ENCODE measurements at regions not wholly inside any gene's neighbourhood (a gene's known extent, or its start where the extent isn't known, plus 50 kb on each side); places are given as distances from the start of the nearest gene placed in this dataset.

GRCh38 chrX:137945470-137945869, 379.5 kb downstream of the ZIC3 start:
- no peaks in the 10 kb centered on the region for H4K20me1 ChIP-seq (ENCODE audit: insufficient read depth)
- ChIA-PET RAD21 (ENCODE audit: low non-redundant PET in 1 of 2, low total read pairs in 2 of 2, uncharacterized antibody in 2 of 2, unreplicated experiment in 2 of 2) (no interaction called here), POLR2A (no interaction called here), CTCF (no interaction called here)
- ATAC-seq (no peak), DNase-seq (ENCODE audit: low read depth, low spot score) (no peak)
- H3K9ac ChIP-seq (ENCODE audit: low read length) = no peak overlapping the region
- H3K79me2 ChIP-seq (ENCODE audit: insufficient read depth, low read length) = no peaks in the 10 kb centered on the region
- no peaks in the 10 kb centered on the region for H3K9me2 ChIP-seq (ENCODE audit: insufficient read depth)
- BruUV-seq (replicated peaks) = no TSS peak
- intact Hi-C loops (cut with micrococcal nuclease) = no loop called here
- no peak overlapping the region for H3K27ac ChIP-seq (ENCODE audit: low read depth, low read length)
- H2AFZ ChIP-seq (ENCODE audit: low read depth, low read length, poor library complexity, severe bottlenecking) = no peak overlapping the region
- no peaks in the 10 kb centered on the region for H3K36me3 ChIP-seq (ENCODE audit: control insufficient read depth in 1 of 2, insufficient read depth in 2 of 2, low read length in 2 of 2)
- no peak for TF ChIP-seq SIN3A (IDR thresholded peaks at IDR 0.05; ENCODE audit: low read depth)
- TF ChIP-seq ZNF274 (IDR thresholded peaks at IDR 0.05; ENCODE audit: low read depth, low read length) = no peak
- TF ChIP-seq TCF7L2 (IDR thresholded peaks at IDR 0.05; ENCODE audit: borderline replicate concordance, extremely low read depth, insufficient read depth, insufficient read length) = no peak
- no peak for TF ChIP-seq SP1 (IDR thresholded peaks at IDR 0.05; ENCODE audit: low read depth)
- TF ChIP-seq EZH2phosphoT487 (IDR thresholded peaks at IDR 0.05; ENCODE audit: borderline replicate concordance) = no peak
- no peak for TF ChIP-seq CTCF (IDR thresholded peaks at IDR 0.05 in 2 of 3, conservative IDR thresholded peaks at IDR 0.05 in 1 of 3; ENCODE audit: borderline replicate concordance in 1 of 3, insufficient read depth in 1 of 3, low read depth in 2 of 3, low read length in 2 of 3)
- TF ChIP-seq MAX (IDR thresholded peaks at IDR 0.05) = no peak
- no peak for TF ChIP-seq POLR2AphosphoS5 (IDR thresholded peaks at IDR 0.05; ENCODE audit: low read depth, low read length)
- no peaks in the 10 kb centered on the region for H3K4me1 ChIP-seq (ENCODE audit: control insufficient read depth in 1 of 2, insufficient read depth in 2 of 2, low read length in 2 of 2)
- no peak overlapping the region for H3K4me3 ChIP-seq (replicated peaks in 1 of 2; ENCODE audit: low read depth in 1 of 2, low read length in 2 of 2)
- H3K9me3 ChIP-seq (ENCODE audit: control insufficient read depth in 1 of 2, insufficient read depth in 1 of 2, low read depth in 1 of 2, low read length in 2 of 2) = no peaks in the 10 kb centered on the region
- no peaks in the 10 kb centered on the region for H3K27me3 ChIP-seq (ENCODE audit: insufficient read depth, low read length)
- H3K4me2 ChIP-seq (ENCODE audit: low read length) = no peak overlapping the region

GRCh38 chrX:137969191-137969590, 403.3 kb downstream of the ZIC3 start:
- no TSS peak for BruUV-seq (replicated peaks)
- ChIA-PET RAD21 (ENCODE audit: low non-redundant PET in 1 of 2, low total read pairs in 2 of 2, uncharacterized antibody in 2 of 2, unreplicated experiment in 2 of 2) (no interaction called here), POLR2A (no interaction called here), CTCF (no interaction called here)
- H2AFZ ChIP-seq (ENCODE audit: low read depth, low read length, poor library complexity, severe bottlenecking) = no peak overlapping the region
- TF ChIP-seq RAD21 (IDR thresholded peaks at IDR 0.05; ENCODE audit: low read depth) = no peak
- H3K27ac ChIP-seq (ENCODE audit: low read depth, low read length) = no peak overlapping the region
- H3K36me3 ChIP-seq (ENCODE audit: control insufficient read depth in 1 of 2, insufficient read depth in 2 of 2, low read length in 2 of 2) = no peaks in the 10 kb centered on the region
- no peaks in the 10 kb centered on the region for H3K79me2 ChIP-seq (ENCODE audit: insufficient read depth, low read length)
- intact Hi-C loops (cut with micrococcal nuclease) = no loop called here
- H3K9ac ChIP-seq (ENCODE audit: low read length) = no peak overlapping the region
- H3K27me3 ChIP-seq (ENCODE audit: insufficient read depth, low read length) = no peaks in the 10 kb centered on the region
- H3K4me1 ChIP-seq (ENCODE audit: control insufficient read depth in 1 of 2, insufficient read depth in 2 of 2, low read length in 2 of 2) = no peaks in the 10 kb centered on the region
- no peaks in the 10 kb centered on the region for H3K9me3 ChIP-seq (ENCODE audit: control insufficient read depth in 1 of 2, insufficient read depth in 1 of 2, low read depth in 1 of 2, low read length in 2 of 2)
- no peaks in the 10 kb centered on the region for H4K20me1 ChIP-seq (ENCODE audit: insufficient read depth)
- no peak for DNase-seq (ENCODE audit: low read depth, low spot score)
- H3K4me3 ChIP-seq (replicated peaks in 1 of 2; ENCODE audit: low read depth in 1 of 2, low read length in 2 of 2) = no peak overlapping the region
- no peak for ATAC-seq
- no peak overlapping the region for H3K4me2 ChIP-seq (ENCODE audit: low read length)
- no peaks in the 10 kb centered on the region for H3K9me2 ChIP-seq (ENCODE audit: insufficient read depth)
